Trophoblast cell (in vitro differentiated cells and primary cell): ENCODE measurements at regions not wholly inside any gene's neighbourhood (a gene's known extent, or its start where the extent isn't known, plus 50 kb on each side); places are given as distances from the start of the nearest gene placed in this dataset.

Source experiments
- DNase-seq, 2 donors: peaks; one replicate each; pipeline ENCODE4 v3.0.0-alpha.2; 2016
- H2AFZ ChIP-seq: 2 replicates; pipeline ENCODE4 v1.6.1; 2013; ENCODE audit warnings: low read length, moderate library complexity, mild to moderate bottlenecking; ENCODE audit not compliant: insufficient read depth, poor library complexity
- H2AK5ac ChIP-seq: 2 replicates; pipeline ENCODE4 v1.6.1; 2013; ENCODE audit warnings: mild to moderate bottlenecking, low read length
- H2BK120ac ChIP-seq: 2 replicates; pipeline ENCODE4 v1.6.1; 2013; ENCODE audit warnings: low read length, mild to moderate bottlenecking, moderate library complexity; ENCODE audit not compliant: insufficient read depth, poor library complexity
- H2BK12ac ChIP-seq: 2 replicates; pipeline ENCODE4 v1.6.1; 2013; ENCODE audit warnings: mild to moderate bottlenecking, low read length, moderate library complexity
- H2BK5ac ChIP-seq: 2 replicates; pipeline ENCODE4 v1.6.1; 2013; ENCODE audit warnings: low read length, low read depth, moderate library complexity, mild to moderate bottlenecking; ENCODE audit not compliant: poor library complexity
- H3K14ac ChIP-seq: 2 replicates; pipeline ENCODE4 v1.6.1; 2013; ENCODE audit warnings: mild to moderate bottlenecking, low read length
- H3K18ac ChIP-seq: 2 replicates; pipeline ENCODE4 v1.6.1; 2013; ENCODE audit warnings: mild to moderate bottlenecking, low read length
- H3K23ac ChIP-seq: 2 replicates; pipeline ENCODE4 v1.6.1; 2013; ENCODE audit warnings: low read length
- H3K27ac ChIP-seq: 2 replicates; pipeline ENCODE4 v1.5.1; 2013; ENCODE audit warnings: low read depth, mild to moderate bottlenecking, inconsistent platforms, low read length, moderate library complexity
- H3K27me3 ChIP-seq: 2 replicates; pipeline ENCODE4 v1.6.1; 2013; ENCODE audit warnings: inconsistent platforms, mild to moderate bottlenecking, low read length, moderate library complexity; ENCODE audit not compliant: insufficient read depth
- H3K36me3 ChIP-seq, 2 experiments: 1 replicate in 1 of 2; 2 replicates in 1 of 2; pipeline ENCODE4 v1.6.1; 2013; ENCODE audit warnings: low read length in 2 of 2, mild to moderate bottlenecking in 2 of 2, moderate library complexity in 1 of 2; ENCODE audit not compliant: insufficient read depth in 2 of 2, control insufficient read depth in 1 of 2
- H3K4ac ChIP-seq: 2 replicates; pipeline ENCODE4 v1.6.1; 2013; ENCODE audit warnings: low read depth, mild to moderate bottlenecking, low read length, moderate library complexity
- H3K4me1 ChIP-seq, 2 experiments: 1 replicate in 1 of 2; 2 replicates in 1 of 2; pipeline ENCODE4 v1.6.1; 2013; ENCODE audit warnings: low read length in 2 of 2, mild to moderate bottlenecking in 2 of 2, moderate library complexity in 1 of 2; ENCODE audit not compliant: insufficient read depth in 2 of 2, control insufficient read depth in 1 of 2
- H3K4me2 ChIP-seq: 2 replicates; pipeline ENCODE4 v1.6.1; 2013; ENCODE audit warnings: inconsistent platforms, mild to moderate bottlenecking, low read length, moderate library complexity
- H3K4me3 ChIP-seq: 2 replicates; pipeline ENCODE4 v1.5.1; 2013; ENCODE audit warnings: mild to moderate bottlenecking, low read depth, low read length, inconsistent platforms
- H3K79me1 ChIP-seq: one replicate; pipeline ENCODE4 v1.6.1; 2013; ENCODE audit warnings: low read length
- H3K79me2 ChIP-seq: 2 replicates; pipeline ENCODE4 v1.6.1; 2013; ENCODE audit warnings: low read length, mild to moderate bottlenecking; ENCODE audit not compliant: control insufficient read depth, insufficient read depth, poor library complexity
- H3K9ac ChIP-seq: 2 replicates; pipeline ENCODE4 v1.6.1; 2013; ENCODE audit warnings: mild to moderate bottlenecking, low read length
- H3K9me3 ChIP-seq: 2 replicates; pipeline ENCODE4 v1.6.1; 2013; ENCODE audit warnings: low read depth, mild to moderate bottlenecking, control low read depth, inconsistent platforms, low read length; ENCODE audit not compliant: insufficient read depth
- H4K12ac ChIP-seq: 2 replicates; pipeline ENCODE4 v1.6.1; 2013; ENCODE audit warnings: low read depth, mild to moderate bottlenecking, low read length, moderate library complexity
- H4K8ac ChIP-seq: 2 replicates; pipeline ENCODE4 v1.6.1; 2013; ENCODE audit warnings: low read depth, mild to moderate bottlenecking, low read length, moderate library complexity
- H4K91ac ChIP-seq: one replicate; pipeline ENCODE4 v1.6.1; 2013; ENCODE audit warnings: low read depth, mild to moderate bottlenecking, low read length, moderate library complexity
- WGBS: extraction: QIAGEN DNeasy Blood & Tissue Kit; methylation state at CpG from one replicate; pipeline ENCODE4 v1.1.7; 2013; ENCODE audit warnings: missing lambda C conversion rate; ENCODE audit not compliant: insufficient read length, insufficient coverage; ENCODE audit errors: extremely low coverage; 5-methylcytosine and 5-hydroxymethylcytosine counted together

DNA sequence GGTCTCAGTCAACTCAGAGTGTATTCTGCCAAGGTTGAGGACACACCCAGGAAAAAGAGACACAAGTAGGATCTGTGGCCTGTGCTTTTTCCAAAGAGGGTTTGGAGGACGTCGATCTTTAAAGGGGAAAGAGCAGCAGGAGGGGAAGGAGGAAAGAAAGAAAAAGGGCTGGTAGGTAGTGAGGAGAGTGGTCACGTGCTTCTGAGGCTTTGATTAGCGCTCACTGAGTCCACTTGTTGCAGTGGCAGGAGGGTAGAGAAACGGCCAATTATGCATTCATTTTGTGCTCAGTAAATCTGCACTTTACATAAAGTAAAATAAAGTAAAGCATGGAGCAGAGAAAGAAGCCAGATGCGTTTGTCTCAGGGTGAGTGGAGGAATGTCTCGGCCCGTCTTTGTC, 126.0 kb upstream of the VSTM2B start:
- H2BK12ac ChIP-seq, result no peak overlapping the region
- DNase-seq, result no peak
- WGBS, result no CpG with 5 or more reads among the region's 8 CpGs

DNA sequence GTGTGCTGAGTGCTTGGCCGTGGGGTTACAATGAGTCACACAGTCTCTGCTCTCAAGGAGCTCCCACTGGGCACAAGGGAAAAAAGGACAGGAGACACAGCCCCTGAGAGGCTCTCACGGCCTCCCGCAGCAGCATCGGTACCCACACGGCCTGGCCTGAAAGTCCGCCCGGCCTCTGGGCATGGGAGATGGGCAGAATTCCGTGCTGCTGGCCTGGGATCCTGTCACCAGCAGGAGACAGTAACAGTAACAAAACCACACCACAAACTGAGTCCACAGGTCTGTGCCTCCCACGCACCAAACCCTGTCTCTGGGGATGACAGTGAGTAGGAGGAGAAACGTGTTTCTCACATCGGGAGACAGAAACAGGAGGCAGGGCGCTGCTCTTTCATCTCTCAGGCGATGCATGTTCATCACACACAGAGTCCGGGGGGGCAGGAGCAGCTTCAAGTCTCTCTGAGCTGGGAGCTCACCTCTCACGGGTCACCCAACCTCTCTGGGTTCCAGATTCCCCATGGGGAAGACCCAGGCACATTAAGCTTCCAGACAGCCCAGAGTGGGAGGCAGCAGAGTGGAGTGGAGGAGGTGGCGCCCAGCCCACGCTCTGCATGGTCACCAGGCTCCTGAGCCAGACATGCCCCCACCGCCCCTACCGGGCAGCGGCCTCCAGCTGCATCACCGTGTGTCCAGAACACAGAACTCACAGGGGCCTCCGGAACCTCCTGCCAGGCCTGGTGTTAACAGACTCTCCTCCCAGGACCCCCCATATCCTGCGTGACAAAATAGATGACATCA, 124.7 kb upstream of the VSTM2B start:
- Histone ChIP-seq H3K27me3 (no peaks in the 10 kb centered on the region), H2AK5ac (no peak overlapping the region), H4K12ac (no peak overlapping the region), H2BK5ac (no peak overlapping the region), H4K91ac (no peak overlapping the region), H3K4me3 (no peak overlapping the region), H3K14ac (no peak overlapping the region), H3K79me1 (peaks cover 6% of the 10 kb centered on the region), H3K9ac (no peak overlapping the region), H3K23ac (no peak overlapping the region), H2BK12ac (no peak overlapping the region), H3K79me2 (no peaks in the 10 kb centered on the region), H3K36me3 (no peaks in the 10 kb centered on the region), H4K8ac (no peak overlapping the region), H2AFZ (no peak overlapping the region), H3K27ac (no peak overlapping the region), H3K9me3 (no peaks in the 10 kb centered on the region), H3K4me2 (no peak overlapping the region), H3K4me1 (peaks cover 24 to 33% of the 10 kb centered on the region in 2 experiments), H2BK120ac (no peak overlapping the region), H3K4ac (no peak overlapping the region), H3K18ac (no peak overlapping the region)
- no peak for DNase-seq
- no CpG with 5 or more reads among the region's 23 CpGs for WGBS

More for the DNA sequence above, 126.0 kb upstream of the VSTM2B start:
- Histone ChIP-seq H3K18ac (no peak overlapping the region), H3K36me3 (no peaks in the 10 kb centered on the region), H3K4me2 (no peak overlapping the region), H3K4ac (no peak overlapping the region), H3K27ac (no peak overlapping the region), H3K27me3 (no peaks in the 10 kb centered on the region), H2AK5ac (no peak overlapping the region), H3K9ac (no peak overlapping the region), H2BK120ac (no peak overlapping the region), H3K23ac (no peak overlapping the region), H4K12ac (no peak overlapping the region), H3K14ac (no peak overlapping the region), H2BK5ac (no peak overlapping the region), H3K79me2 (no peaks in the 10 kb centered on the region), H3K4me1 (peaks cover 16 to 24% of the 10 kb centered on the region in 2 experiments), H3K4me3 (no peak overlapping the region), H4K8ac (no peak overlapping the region), H4K91ac (no peak overlapping the region), H3K9me3 (no peaks in the 10 kb centered on the region), H3K79me1 (peaks cover 2% of the 10 kb centered on the region), H2AFZ (no peak overlapping the region)

DNA sequence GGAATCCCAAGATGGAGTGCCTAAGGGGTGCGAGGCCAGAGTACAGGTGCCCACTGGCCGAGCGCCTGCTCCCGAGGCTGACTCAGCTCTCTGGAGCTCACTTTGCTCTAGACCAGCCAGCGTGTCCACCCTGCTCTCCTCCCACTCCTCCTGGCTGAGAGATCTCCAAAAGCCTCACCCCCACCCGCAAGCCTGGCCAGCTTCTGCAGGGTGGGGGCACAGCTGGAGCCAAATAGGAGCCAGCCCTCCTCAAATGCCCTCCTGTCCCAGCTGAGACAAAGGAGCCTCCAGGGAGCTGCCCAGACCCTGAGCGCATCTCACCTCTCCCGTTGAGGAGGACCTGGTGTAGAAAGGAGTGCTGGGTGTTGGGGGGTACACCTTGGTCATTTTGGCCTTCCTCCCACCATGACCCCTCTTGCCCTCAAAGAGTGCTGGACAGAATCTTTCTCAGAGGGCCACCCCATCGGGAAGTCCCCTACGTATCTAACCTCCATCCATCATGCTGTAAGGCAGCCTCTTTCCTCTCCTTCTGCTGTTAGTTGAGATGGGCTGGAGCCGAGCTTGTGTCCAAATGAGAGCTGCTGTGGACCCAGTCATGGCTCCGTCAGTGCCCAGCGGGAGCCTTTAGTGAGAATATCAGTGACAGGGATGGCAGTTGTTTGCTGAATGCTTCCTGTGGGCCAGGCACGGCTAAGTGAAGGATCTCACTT, 123.9 kb upstream of the VSTM2B start:
- Histone ChIP-seq H3K36me3 (no peaks in the 10 kb centered on the region), H2AK5ac (no peak overlapping the region), H2AFZ (no peak overlapping the region), H4K12ac (no peak overlapping the region), H3K27ac (no peak overlapping the region), H3K4me2 (no peak overlapping the region), H2BK120ac (no peak overlapping the region), H4K91ac (no peak overlapping the region), H2BK12ac (no peak overlapping the region), H3K79me1 (peaks cover 6% of the 10 kb centered on the region), H3K9me3 (no peaks in the 10 kb centered on the region), H3K4me1 (peaks cover 21 to 29% of the 10 kb centered on the region in 2 experiments), H3K4me3 (no peak overlapping the region), H3K4ac (no peak overlapping the region), H2BK5ac (no peak overlapping the region), H3K79me2 (no peaks in the 10 kb centered on the region), H3K14ac (no peak overlapping the region), H3K27me3 (no peaks in the 10 kb centered on the region), H3K9ac (no peak overlapping the region), H3K23ac (no peak overlapping the region), H4K8ac (no peak overlapping the region), H3K18ac (no peak overlapping the region)
- DNase-seq, result no peak
- WGBS, result no CpG with 5 or more reads among the region's 14 CpGs

DNA sequence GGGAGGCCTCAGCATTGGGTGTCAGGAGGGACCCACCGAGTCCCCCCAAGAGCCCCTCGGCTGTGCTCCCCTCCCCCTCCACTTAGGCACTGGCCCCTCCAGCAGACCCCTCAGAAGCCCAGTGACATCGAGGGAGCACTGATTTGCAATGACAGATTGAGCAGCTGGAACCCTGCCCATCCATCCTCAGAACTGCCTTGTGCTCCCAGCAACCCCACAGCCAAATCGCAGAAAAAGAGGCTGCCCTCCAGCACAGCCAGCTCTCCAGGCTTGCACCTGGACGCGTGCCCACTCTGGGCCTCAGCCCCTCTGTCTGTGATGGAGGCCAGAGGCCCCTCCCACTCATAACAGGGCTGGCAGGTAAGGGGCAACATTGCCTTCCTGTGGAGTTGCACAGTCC, 123.2 kb upstream of the VSTM2B start:
- Histone ChIP-seq H3K27ac (no peak overlapping the region), H2BK12ac (no peak overlapping the region), H4K8ac (no peak overlapping the region), H4K91ac (no peak overlapping the region), H3K4me3 (no peak overlapping the region), H3K4me2 (no peak overlapping the region), H4K12ac (no peak overlapping the region), H3K36me3 (no peaks in the 10 kb centered on the region), H3K9ac (no peak overlapping the region), H3K23ac (no peak overlapping the region), H3K18ac (no peak overlapping the region), H3K79me1 (peaks cover 6% of the 10 kb centered on the region), H3K9me3 (no peaks in the 10 kb centered on the region), H2AK5ac (no peak overlapping the region), H3K14ac (no peak overlapping the region), H2AFZ (no peak overlapping the region), H3K79me2 (no peaks in the 10 kb centered on the region), H3K4me1 (peaks cover 17 to 23% of the 10 kb centered on the region in 2 experiments), H2BK120ac (no peak overlapping the region), H3K27me3 (no peaks in the 10 kb centered on the region), H3K4ac (no peak overlapping the region), H2BK5ac (no peak overlapping the region)
- no CpG with 5 or more reads among the region's 6 CpGs for WGBS
- DNase-seq, result no peak
